Panc1 (cell line): ENCODE measurements at regions not wholly inside any gene's neighbourhood (a gene's known extent, or its start where the extent isn't known, plus 50 kb on each side); places are given as distances from the start of the nearest gene placed in this dataset.

ENCODE experiments used
- ATAC-seq: fragments of 200-7000 bp; cut with Tn5 transposase; 2 replicates; pipeline ENCODE4 v1.9.1; 2020; ENCODE audit warnings: mild to moderate bottlenecking, moderate library complexity
- BruUV-seq: library from RNA; stranded (reverse); fragments of 400-500 nt; replicated peaks from 2 replicates; lab custom pipeline; 2021; lab: Mats Ljungman, UMichigan
- CTCF ChIA-PET: fragments of 300-600 bp; sonication (Branson Sonifier 250); formaldehyde crosslinking; loops from one replicate; lab custom pipeline; 2022; ENCODE audit warnings: antibody characterized with exemption; lab: Charles Lee
- POLR2A ChIA-PET: fragments of 300-600 bp; sonication (Branson Sonifier 250); formaldehyde crosslinking; loops from one replicate; lab custom pipeline; 2022; ENCODE audit warnings: antibody characterized with exemption; lab: Charles Lee
- DNase-seq: peaks from one replicate; pipeline ENCODE4 v3.0.0-alpha.2; 2010; ENCODE audit warnings: low read depth, low spot score
- H3K27ac ChIP-seq: 2 replicates; pipeline ENCODE4 v1.5.1; 2011; ENCODE audit warnings: mild to moderate bottlenecking, low read length, inconsistent platforms
- H3K27me3 ChIP-seq: fragments of 200-500 bp; sonication (Bioruptor generic); 2 replicates; pipeline ENCODE4 v1.6.0; 2014; ENCODE audit warnings: low read length, inconsistent platforms; ENCODE audit not compliant: control insufficient read depth, insufficient read depth
- H3K36me3 ChIP-seq: fragments of 200-500 bp; sonication (Bioruptor generic); 2 replicates; pipeline ENCODE4 v1.5.1; 2014; ENCODE audit warnings: inconsistent platforms, mild to moderate bottlenecking, low read length, moderate library complexity; ENCODE audit not compliant: control insufficient read depth, insufficient read depth
- H3K4me1 ChIP-seq: 2 replicates; pipeline ENCODE4 v1.5.1; 2011; ENCODE audit warnings: inconsistent platforms, mild to moderate bottlenecking, low read length, moderate library complexity; ENCODE audit not compliant: control insufficient read depth, insufficient read depth
- H3K4me3 ChIP-seq, 2 experiments: 2 replicates each; pipeline ENCODE4 v1.5.1; 2011 to 2012; ENCODE audit warnings: low read depth in 2 of 2, low read length in 2 of 2, mild to moderate bottlenecking in 2 of 2, inconsistent platforms in 1 of 2, moderate library complexity in 1 of 2
- H3K9me3 ChIP-seq: fragments of 200-500 bp; sonication (Bioruptor generic); 2 replicates; pipeline ENCODE4 v1.5.1; 2014; ENCODE audit warnings: low read depth, mild to moderate bottlenecking, inconsistent platforms, low read length, moderate library complexity; ENCODE audit not compliant: control insufficient read depth, insufficient read depth
- POLR2AphosphoS5 ChIP-seq: IDR thresholded peaks from 2 replicates; pipeline ENCODE4 v1.6.1; 2012; ENCODE audit warnings: mild to moderate bottlenecking, low read depth, low read length, moderate library complexity
- SIN3A ChIP-seq: IDR thresholded peaks from 2 replicates; pipeline ENCODE4 v1.6.1; 2012; ENCODE audit warnings: low read depth, mild to moderate bottlenecking, low read length, moderate library complexity, borderline replicate concordance; ENCODE audit not compliant: insufficient read depth
- TCF7L2 ChIP-seq: IDR thresholded peaks from 2 replicates; pipeline ENCODE4 v1.6.1; 2011; ENCODE audit warnings: mild to moderate bottlenecking, low read depth, low read length, inconsistent platforms
- in situ Hi-C: cut with HindIII; loops from 2 replicates; pipeline ENCODE4 v1.10.0; 2016; ENCODE audit warnings: low sequenced_read_pairs, low pct_unique_long_range_greater_than_20kb
- intact Hi-C: fragments of 100-400 bp; cut with micrococcal nuclease; formaldehyde crosslinking; loops from one replicate; pipeline ENCODE4 v1.10.0; 2022; ENCODE audit not compliant: unreplicated experiment
- TF ChIP-seq, protein P1 (sequence below), 2 experiments: IDR thresholded peaks; 2 replicates each; pipeline ENCODE4 v1.6.1; 2011 to 2012; ENCODE audit warnings: low read depth in 2 of 2, control low read depth in 1 of 2, low read length in 1 of 2, mild to moderate bottlenecking in 1 of 2, moderate library complexity in 1 of 2; ENCODE audit not compliant: insufficient read depth in 1 of 2
- TF ChIP-seq, protein P2 (sequence below): fragments of 450-650 bp; IDR thresholded peaks from 2 replicates; pipeline ENCODE4 v1.5.1; 2017; ENCODE audit warnings: mild to moderate bottlenecking

DNA sequence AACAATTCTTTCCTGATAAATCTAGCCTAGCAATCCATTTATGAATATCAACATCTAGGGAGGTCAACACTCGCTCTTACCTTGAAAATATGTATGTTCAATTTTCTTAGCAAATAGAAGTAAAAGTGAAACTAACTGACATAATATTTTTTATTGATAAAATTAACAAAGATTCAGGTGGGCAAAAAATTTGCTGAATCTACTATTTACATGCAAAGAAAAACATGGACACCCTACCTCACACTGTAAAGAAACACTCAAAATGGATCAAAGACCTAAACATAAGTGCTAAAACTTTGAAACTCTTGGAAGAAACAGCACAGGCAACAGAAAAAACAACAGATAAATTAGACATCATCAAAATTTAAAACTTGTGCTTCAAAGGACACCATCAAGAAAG is 151.6 kb upstream of the MYRIP start:
- CTCF ChIA-PET, result no interaction called here
- ATAC-seq (no peak), DNase-seq (no peak)
- Histone ChIP-seq H3K27me3 (no peaks in the 10 kb centered on the region), H3K4me1 (no peaks in the 10 kb centered on the region), H3K27ac (no peak overlapping the region), H3K36me3 (no peaks in the 10 kb centered on the region), H3K4me3 (no peak overlapping the region), H3K9me3 (no peaks in the 10 kb centered on the region)
- POLR2A ChIA-PET, result no interaction called here
- TF ChIP-seq, protein P1, sequence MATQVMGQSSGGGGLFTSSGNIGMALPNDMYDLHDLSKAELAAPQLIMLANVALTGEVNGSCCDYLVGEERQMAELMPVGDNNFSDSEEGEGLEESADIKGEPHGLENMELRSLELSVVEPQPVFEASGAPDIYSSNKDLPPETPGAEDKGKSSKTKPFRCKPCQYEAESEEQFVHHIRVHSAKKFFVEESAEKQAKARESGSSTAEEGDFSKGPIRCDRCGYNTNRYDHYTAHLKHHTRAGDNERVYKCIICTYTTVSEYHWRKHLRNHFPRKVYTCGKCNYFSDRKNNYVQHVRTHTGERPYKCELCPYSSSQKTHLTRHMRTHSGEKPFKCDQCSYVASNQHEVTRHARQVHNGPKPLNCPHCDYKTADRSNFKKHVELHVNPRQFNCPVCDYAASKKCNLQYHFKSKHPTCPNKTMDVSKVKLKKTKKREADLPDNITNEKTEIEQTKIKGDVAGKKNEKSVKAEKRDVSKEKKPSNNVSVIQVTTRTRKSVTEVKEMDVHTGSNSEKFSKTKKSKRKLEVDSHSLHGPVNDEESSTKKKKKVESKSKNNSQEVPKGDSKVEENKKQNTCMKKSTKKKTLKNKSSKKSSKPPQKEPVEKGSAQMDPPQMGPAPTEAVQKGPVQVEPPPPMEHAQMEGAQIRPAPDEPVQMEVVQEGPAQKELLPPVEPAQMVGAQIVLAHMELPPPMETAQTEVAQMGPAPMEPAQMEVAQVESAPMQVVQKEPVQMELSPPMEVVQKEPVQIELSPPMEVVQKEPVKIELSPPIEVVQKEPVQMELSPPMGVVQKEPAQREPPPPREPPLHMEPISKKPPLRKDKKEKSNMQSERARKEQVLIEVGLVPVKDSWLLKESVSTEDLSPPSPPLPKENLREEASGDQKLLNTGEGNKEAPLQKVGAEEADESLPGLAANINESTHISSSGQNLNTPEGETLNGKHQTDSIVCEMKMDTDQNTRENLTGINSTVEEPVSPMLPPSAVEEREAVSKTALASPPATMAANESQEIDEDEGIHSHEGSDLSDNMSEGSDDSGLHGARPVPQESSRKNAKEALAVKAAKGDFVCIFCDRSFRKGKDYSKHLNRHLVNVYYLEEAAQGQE (IDR thresholded peaks at IDR 0.05; ENCODE audit: insufficient read depth in 1 of 2, low read depth in 2 of 2, low read length in 1 of 2), result no peak
- no peak for TF ChIP-seq TCF7L2
- TF ChIP-seq SIN3A, result no peak
- TF ChIP-seq POLR2AphosphoS5, result no peak
- TF ChIP-seq, protein P2, sequence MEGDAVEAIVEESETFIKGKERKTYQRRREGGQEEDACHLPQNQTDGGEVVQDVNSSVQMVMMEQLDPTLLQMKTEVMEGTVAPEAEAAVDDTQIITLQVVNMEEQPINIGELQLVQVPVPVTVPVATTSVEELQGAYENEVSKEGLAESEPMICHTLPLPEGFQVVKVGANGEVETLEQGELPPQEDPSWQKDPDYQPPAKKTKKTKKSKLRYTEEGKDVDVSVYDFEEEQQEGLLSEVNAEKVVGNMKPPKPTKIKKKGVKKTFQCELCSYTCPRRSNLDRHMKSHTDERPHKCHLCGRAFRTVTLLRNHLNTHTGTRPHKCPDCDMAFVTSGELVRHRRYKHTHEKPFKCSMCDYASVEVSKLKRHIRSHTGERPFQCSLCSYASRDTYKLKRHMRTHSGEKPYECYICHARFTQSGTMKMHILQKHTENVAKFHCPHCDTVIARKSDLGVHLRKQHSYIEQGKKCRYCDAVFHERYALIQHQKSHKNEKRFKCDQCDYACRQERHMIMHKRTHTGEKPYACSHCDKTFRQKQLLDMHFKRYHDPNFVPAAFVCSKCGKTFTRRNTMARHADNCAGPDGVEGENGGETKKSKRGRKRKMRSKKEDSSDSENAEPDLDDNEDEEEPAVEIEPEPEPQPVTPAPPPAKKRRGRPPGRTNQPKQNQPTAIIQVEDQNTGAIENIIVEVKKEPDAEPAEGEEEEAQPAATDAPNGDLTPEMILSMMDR, result no peak
- intact Hi-C loops, result no loop called here
- BruUV-seq, result no TSS peak
- in situ Hi-C loops, result no loop called here

DNA sequence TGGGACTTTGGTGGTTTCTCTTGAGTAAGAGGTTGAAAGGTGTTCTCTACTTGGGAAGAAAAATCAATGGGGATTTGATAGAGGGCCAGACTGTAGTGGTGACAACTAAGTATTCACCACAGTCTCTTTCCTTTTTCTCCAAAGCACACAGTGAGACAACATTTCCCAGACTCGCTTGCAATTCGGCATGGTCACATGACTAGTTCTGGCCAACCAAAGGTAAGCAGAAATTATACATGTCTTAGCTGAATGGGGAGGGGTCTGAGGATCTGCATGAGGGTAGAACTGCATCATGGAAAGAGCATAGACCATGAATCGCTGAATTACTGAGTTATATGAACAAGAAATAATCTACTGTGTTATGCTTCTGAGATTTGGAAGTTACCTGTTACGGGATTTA is 144.5 kb upstream of the MYRIP start:
- CTCF ChIA-PET, result no interaction called here

More for the DNA sequence above, 144.5 kb upstream of the MYRIP start:
- TF ChIP-seq, protein P1 (IDR thresholded peaks at IDR 0.05; ENCODE audit: insufficient read depth in 1 of 2, low read depth in 2 of 2, low read length in 1 of 2), result no peak
- TF ChIP-seq, protein P2, result no peak
- TF ChIP-seq POLR2AphosphoS5, result no peak
- no peak for TF ChIP-seq TCF7L2
- no peak for TF ChIP-seq SIN3A
- no peak overlapping the region for H3K27ac ChIP-seq
- no peaks in the 10 kb centered on the region for H3K27me3 ChIP-seq
- no peaks in the 10 kb centered on the region for H3K9me3 ChIP-seq
- BruUV-seq, result no TSS peak
- no peak overlapping the region for H3K4me3 ChIP-seq
- intact Hi-C loops (no loop called here), in situ Hi-C loops (no loop called here)
- H3K36me3 ChIP-seq, result no peaks in the 10 kb centered on the region
- DNase-seq (no peak), ATAC-seq (no peak)
- H3K4me1 ChIP-seq, result no peaks in the 10 kb centered on the region
- POLR2A ChIA-PET, result no interaction called here
